T-helper 1 cell (primary cell): ENCODE measurements at regions not wholly inside any gene's neighbourhood (a gene's known extent, or its start where the extent isn't known, plus 50 kb on each side); places are given as distances from the start of the nearest gene placed in this dataset.

Experiments used
- DNase-seq, 5 donors: peaks; one replicate each; pipeline ENCODE4 v3.0.0-alpha.2; 2012 to 2020

GRCh38 chr9:1202512-1203280, 152.5 kb downstream of the DMRT2 start:
- DNase-seq: no peak

- DNase-seq: no peak
Measured at GRCh38 chr9:1207686-1208085, 157.5 kb downstream of the DMRT2 start.

- no peak for DNase-seq
Measured at GRCh38 chr9:1208157-1208556, 158.0 kb downstream of the DMRT2 start.

- no peak for DNase-seq
Measured at GRCh38 chr9:1210954-1211353, 160.8 kb downstream of the DMRT2 start.

- no peak for DNase-seq
Measured at GRCh38 chr9:1216532-1216931, 166.4 kb downstream of the DMRT2 start.

GRCh38 chr9:1217076-1217475, 166.9 kb downstream of the DMRT2 start:
- DNase-seq: no peak

- DNase-seq: no peak
Measured at GRCh38 chr9:1219284-1219683, 169.1 kb downstream of the DMRT2 start.

GRCh38 chr9:1221298-1221697, 171.1 kb downstream of the DMRT2 start:
- DNase-seq: no peak

GRCh38 chr9:1222511-1222910, 172.4 kb downstream of the DMRT2 start:
- no peak for DNase-seq

- no peak for DNase-seq
Measured at GRCh38 chr9:1231998-1232919, 182.1 kb downstream of the DMRT2 start.

GRCh38 chr9:1233568-1233967, 183.4 kb downstream of the DMRT2 start:
- no peak for DNase-seq

GRCh38 chr9:1235650-1236049, 185.5 kb downstream of the DMRT2 start:
- DNase-seq: no peak

GRCh38 chr9:1236061-1236460, 185.9 kb downstream of the DMRT2 start:
- DNase-seq: no peak

GRCh38 chr9:1238407-1238806, 188.2 kb downstream of the DMRT2 start:
- DNase-seq: no peak

- DNase-seq: no peak
Measured at GRCh38 chr9:1248743-1249142, 198.6 kb downstream of the DMRT2 start.

- no peak for DNase-seq
Measured at GRCh38 chr9:1253064-1253979, 203.2 kb downstream of the DMRT2 start.

GRCh38 chr9:1254071-1254470, 203.9 kb downstream of the DMRT2 start:
- DNase-seq: no peak

- no peak for DNase-seq
Measured at GRCh38 chr9:1256178-1256577, 206.0 kb downstream of the DMRT2 start.

- DNase-seq: no peak
Measured at GRCh38 chr9:1261266-1261665, 211.1 kb downstream of the DMRT2 start.

GRCh38 chr9:1261879-1262766, 212.0 kb downstream of the DMRT2 start:
- no peak for DNase-seq

GRCh38 chr9:1267141-1267570, 217.0 kb downstream of the DMRT2 start:
- DNase-seq: no peak

GRCh38 chr9:1267581-1267980, 217.4 kb downstream of the DMRT2 start:
- no peak for DNase-seq
